DOHH2 (cell line): ENCODE measurements at regions not wholly inside any gene's neighbourhood (a gene's known extent, or its start where the extent isn't known, plus 50 kb on each side); places are given as distances from the start of the nearest gene placed in this dataset.
"Not testable (repeated sequence)": the region's sequence is repeated elsewhere in the genome, so short reads cannot be mapped to it uniquely, and the experiment has no call there.

Experiments used
- H3F3A ChIP-seq: fragments of 200-600 bp; sonication (generic), shearing (Covaris generic); 2 replicates; pipeline ENCODE4 v1.6.0; 2016; ENCODE audit warnings: antibody characterized with exemption, mild to moderate bottlenecking; ENCODE audit not compliant: control insufficient read depth, insufficient read depth
- H3K27ac ChIP-seq: fragments of 200-600 bp; sonication (generic); 2 replicates; pipeline ENCODE4 v1.5.1; 2014; ENCODE audit warnings: low read depth, mild to moderate bottlenecking, low read length, moderate library complexity
- H3K27me3 ChIP-seq: fragments of 200-600 bp; sonication (generic); 2 replicates; pipeline ENCODE4 v1.6.1; 2014; ENCODE audit warnings: mild to moderate bottlenecking, low read length, mixed read lengths; ENCODE audit not compliant: control insufficient read depth
- H3K36me3 ChIP-seq: fragments of 200-600 bp; sonication (generic); 2 replicates; pipeline ENCODE4 v1.6.1; 2014; ENCODE audit warnings: mild to moderate bottlenecking, low read length, moderate library complexity, mixed read lengths; ENCODE audit not compliant: control insufficient read depth
- H3K4me1 ChIP-seq: fragments of 200-600 bp; sonication (generic); 2 replicates; pipeline ENCODE4 v1.6.1; 2014; ENCODE audit warnings: mild to moderate bottlenecking, low read length, mixed read lengths; ENCODE audit not compliant: control insufficient read depth
- H3K4me2 ChIP-seq: fragments of 200-600 bp; sonication (generic); 2 replicates; pipeline ENCODE4 v1.6.0; 2014; ENCODE audit warnings: mild to moderate bottlenecking, low read length, moderate library complexity
- H3K4me3 ChIP-seq: fragments of 200-600 bp; sonication (generic); 2 replicates; pipeline ENCODE4 v1.5.1; 2014; ENCODE audit warnings: mild to moderate bottlenecking, low read length, mixed read lengths
- H3K79me2 ChIP-seq: fragments of 200-600 bp; sonication (generic); 2 replicates; pipeline ENCODE4 v1.6.1; 2014; ENCODE audit warnings: mild to moderate bottlenecking, low read length, mixed read lengths; ENCODE audit not compliant: control insufficient read depth
- H3K9me2 ChIP-seq: fragments of 200-600 bp; sonication (generic); replicated peaks from 2 replicates; pipeline ENCODE4 v1.6.1; 2014; ENCODE audit warnings: mild to moderate bottlenecking, low read length, mixed read lengths; ENCODE audit not compliant: control insufficient read depth
- H3K9me3 ChIP-seq: fragments of 200-600 bp; sonication (generic); 2 replicates; pipeline ENCODE4 v1.6.1; 2014; ENCODE audit warnings: antibody characterized with exemption, low read length, mixed read lengths; ENCODE audit not compliant: control insufficient read depth, insufficient read depth
- H4K20me1 ChIP-seq: fragments of 200-600 bp; sonication (generic); 2 replicates; pipeline ENCODE4 v1.6.0; 2014; ENCODE audit warnings: low read depth, mild to moderate bottlenecking, antibody characterized with exemption, low read length, moderate library complexity; ENCODE audit not compliant: control insufficient read depth, insufficient read depth
- EZH2phosphoT487 ChIP-seq: fragments of 200-600 bp; sonication (generic); IDR thresholded peaks from 2 replicates; pipeline ENCODE4 v1.6.1; 2017; ENCODE audit warnings: borderline replicate concordance, mild to moderate bottlenecking, antibody characterized with exemption, low read length, moderate library complexity, mixed read lengths
- TF ChIP-seq, protein P1 (sequence below): fragments of 200-600 bp; sonication (generic); IDR thresholded peaks from one replicate; pipeline ENCODE4 v1.5.1; 2014; ENCODE audit warnings: antibody characterized with exemption, mild to moderate bottlenecking, low read depth, low read length; ENCODE audit not compliant: poor library complexity, severe bottlenecking

DNA sequence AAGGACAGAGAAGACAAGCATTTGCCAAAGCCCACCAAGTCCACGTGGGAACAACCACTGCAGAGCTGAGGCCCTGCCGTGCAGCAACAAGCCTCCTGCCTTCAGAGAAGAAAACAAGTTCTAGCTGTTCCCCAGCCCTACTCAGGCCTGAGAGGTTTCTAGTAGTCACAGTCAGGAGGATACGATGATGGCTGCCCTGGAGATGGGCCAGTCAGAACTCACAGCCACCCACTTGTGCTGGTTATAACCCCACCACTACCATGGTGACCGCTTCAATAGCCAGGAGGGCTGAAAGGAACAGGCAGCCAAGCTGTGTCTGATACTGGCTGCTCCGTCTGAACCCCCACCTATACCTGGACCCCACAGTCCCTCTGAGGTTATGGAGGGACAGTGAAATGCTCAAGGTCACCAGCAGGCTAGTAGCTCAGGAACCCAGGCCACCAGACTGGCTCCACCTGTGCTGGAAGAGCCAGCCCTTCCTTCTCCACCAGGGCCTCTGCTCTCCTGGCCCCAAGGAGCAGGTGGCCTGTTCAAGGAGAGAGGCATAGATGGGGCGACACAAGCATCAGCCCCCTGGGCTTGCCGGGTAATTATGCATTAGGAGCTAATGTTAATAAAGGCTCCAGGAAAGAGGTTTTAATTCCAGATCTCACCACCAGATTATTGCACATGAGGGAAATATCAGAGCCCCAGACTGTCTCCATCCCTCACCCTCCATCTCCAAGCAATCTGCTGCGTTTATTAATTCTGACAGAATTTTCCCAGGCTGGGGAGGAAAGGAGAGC is 125.8 kb upstream of the PCBD1 start:
- no peak overlapping the region for H3K27ac ChIP-seq
- 0 out of 2 replicates have a peak, but pooled peaks cover 2% of the 10 kb centered on the region for H3K27me3 ChIP-seq
- H4K20me1 ChIP-seq, result no peaks in the 10 kb centered on the region
- no peaks in the 10 kb centered on the region for H3K9me2 ChIP-seq
- H3K4me1 ChIP-seq, result no peaks in the 10 kb centered on the region
- no peaks in the 10 kb centered on the region for H3K79me2 ChIP-seq
- no peak overlapping the region for H3K4me3 ChIP-seq
- H3K36me3 ChIP-seq, result no peaks in the 10 kb centered on the region
- no peaks in the 10 kb centered on the region for H3K9me3 ChIP-seq
- no peak overlapping the region for H3K4me2 ChIP-seq
- no peaks in the 10 kb centered on the region for H3F3A ChIP-seq
- no peak for TF ChIP-seq EZH2phosphoT487
- TF ChIP-seq, protein P1, sequence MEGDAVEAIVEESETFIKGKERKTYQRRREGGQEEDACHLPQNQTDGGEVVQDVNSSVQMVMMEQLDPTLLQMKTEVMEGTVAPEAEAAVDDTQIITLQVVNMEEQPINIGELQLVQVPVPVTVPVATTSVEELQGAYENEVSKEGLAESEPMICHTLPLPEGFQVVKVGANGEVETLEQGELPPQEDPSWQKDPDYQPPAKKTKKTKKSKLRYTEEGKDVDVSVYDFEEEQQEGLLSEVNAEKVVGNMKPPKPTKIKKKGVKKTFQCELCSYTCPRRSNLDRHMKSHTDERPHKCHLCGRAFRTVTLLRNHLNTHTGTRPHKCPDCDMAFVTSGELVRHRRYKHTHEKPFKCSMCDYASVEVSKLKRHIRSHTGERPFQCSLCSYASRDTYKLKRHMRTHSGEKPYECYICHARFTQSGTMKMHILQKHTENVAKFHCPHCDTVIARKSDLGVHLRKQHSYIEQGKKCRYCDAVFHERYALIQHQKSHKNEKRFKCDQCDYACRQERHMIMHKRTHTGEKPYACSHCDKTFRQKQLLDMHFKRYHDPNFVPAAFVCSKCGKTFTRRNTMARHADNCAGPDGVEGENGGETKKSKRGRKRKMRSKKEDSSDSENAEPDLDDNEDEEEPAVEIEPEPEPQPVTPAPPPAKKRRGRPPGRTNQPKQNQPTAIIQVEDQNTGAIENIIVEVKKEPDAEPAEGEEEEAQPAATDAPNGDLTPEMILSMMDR, result no peak

- no peaks in the 10 kb centered on the region for H3F3A ChIP-seq
- no peaks in the 10 kb centered on the region for H4K20me1 ChIP-seq
- H3K36me3 ChIP-seq, result no peaks in the 10 kb centered on the region
- H3K9me2 ChIP-seq, result no peaks in the 10 kb centered on the region
- H3K79me2 ChIP-seq, result no peaks in the 10 kb centered on the region
- no peak for TF ChIP-seq EZH2phosphoT487
- TF ChIP-seq, protein P1, result no peak
- 0 out of 2 replicates have a peak, but pooled peaks cover 2% of the 10 kb centered on the region for H3K27me3 ChIP-seq
- H3K4me2 ChIP-seq, result no peak overlapping the region
- no peaks in the 10 kb centered on the region for H3K9me3 ChIP-seq
- no peak overlapping the region for H3K27ac ChIP-seq
- no peak overlapping the region for H3K4me3 ChIP-seq
- no peaks in the 10 kb centered on the region for H3K4me1 ChIP-seq
These were observed 127.3 kb upstream of the PCBD1 start for GRCh38 chr10:71015674-71016073.

DNA sequence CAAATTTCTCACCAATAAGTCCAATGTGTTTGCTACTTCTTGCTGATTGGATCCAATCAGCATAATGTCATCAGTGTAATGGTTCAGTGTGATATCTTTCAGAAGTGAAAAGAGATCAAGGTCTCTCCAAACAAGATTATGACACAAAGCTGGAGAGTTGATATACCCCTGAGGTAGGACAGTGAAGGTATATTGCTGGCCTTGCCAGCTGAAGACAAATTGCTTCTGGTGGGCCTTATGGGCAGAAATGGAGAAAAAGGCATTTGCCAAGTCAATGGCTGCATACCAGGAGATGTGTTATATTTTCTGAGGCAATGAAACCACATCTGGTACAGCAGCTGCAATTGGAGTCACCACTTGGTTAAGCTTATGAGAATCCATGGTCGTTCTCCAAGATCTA is 131.7 kb upstream of the PCBD1 start:
- H3K27ac ChIP-seq, H3K27me3 ChIP-seq, H3K4me1 ChIP-seq: not testable (repeated sequence)

GRCh38 chr10:71021402-71021801 is 133.0 kb upstream of the PCBD1 start:
- H3K36me3 ChIP-seq, result no peaks in the 10 kb centered on the region
- H3K4me3 ChIP-seq, result no peak overlapping the region
- no peaks in the 10 kb centered on the region for H3K9me3 ChIP-seq
- no peaks in the 10 kb centered on the region for H3K79me2 ChIP-seq
- no peak overlapping the region for H3K27ac ChIP-seq
- H3K4me2 ChIP-seq, result no peak overlapping the region
- H3K4me1 ChIP-seq, result no peaks in the 10 kb centered on the region
- no peaks in the 10 kb centered on the region for H3K9me2 ChIP-seq
- H3F3A ChIP-seq, result no peaks in the 10 kb centered on the region
- no peaks in the 10 kb centered on the region for H3K27me3 ChIP-seq
- no peak for TF ChIP-seq EZH2phosphoT487
- TF ChIP-seq, protein P1, result no peak
- no peaks in the 10 kb centered on the region for H4K20me1 ChIP-seq

More for the DNA sequence above, 131.7 kb upstream of the PCBD1 start:
- H3F3A ChIP-seq, H4K20me1 ChIP-seq, H3K79me2 ChIP-seq, H3K4me3 ChIP-seq, H3K9me2 ChIP-seq, H3K9me3 ChIP-seq, H3K36me3 ChIP-seq, H3K4me2 ChIP-seq: not testable (repeated sequence)
